Colonic mucosa (tissue), 4 donors: ENCODE measurements at regions not wholly inside any gene's neighbourhood (a gene's known extent, or its start where the extent isn't known, plus 50 kb on each side); places are given as distances from the start of the nearest gene placed in this dataset.

ENCODE experiments used
- DNase-seq: peaks from one replicate; pipeline ENCODE4 v3.0.0-alpha.2; 2020
- H3K27ac ChIP-seq: fragments of 200-600 bp; one replicate; pipeline ENCODE4 v1.8.0; 2021
- H3K27me3 ChIP-seq: fragments of 200-600 bp; one replicate; pipeline ENCODE4 v1.8.0; 2021
- H3K36me3 ChIP-seq: fragments of 200-600 bp; one replicate; pipeline ENCODE4 v1.8.0; 2021
- H3K4me1 ChIP-seq: fragments of 200-600 bp; one replicate; pipeline ENCODE4 v1.8.0; 2021; ENCODE audit warnings: mild to moderate bottlenecking
- H3K4me3 ChIP-seq: fragments of 200-600 bp; one replicate; pipeline ENCODE4 v1.8.0; 2021
- H3K9ac ChIP-seq, 2 donors: one replicate each; pipeline ENCODE4 v1.7.0; 2013; ENCODE audit warnings: control low read depth in 2 of 2, low read depth in 2 of 2, low read length in 2 of 2
- H3K9me3 ChIP-seq: fragments of 200-600 bp; one replicate; pipeline ENCODE4 v1.8.0; 2021
- CTCF ChIP-seq: fragments of 200-600 bp; IDR thresholded peaks from one replicate; pipeline ENCODE4 v1.8.0; 2022; ENCODE audit warnings: antibody characterized with exemption, mild to moderate bottlenecking
- intact Hi-C: fragments of 100-400 bp; cut with DNase I; formaldehyde crosslinking; loops from one replicate; pipeline ENCODE4 v1.14.1; 2022
- donor health status: healthy.
- donor health status: DM: no; HTN: no; CAD: no.
- donor health status: DM: no; HTN: no; CAD: no.

- no peak for TF ChIP-seq CTCF
- Histone ChIP-seq H3K9ac (no peak overlapping the region), H3K27ac (no peak overlapping the region), H3K4me3 (no peak overlapping the region), H3K9me3 (no peaks in the 10 kb centered on the region), H3K36me3 (no peaks in the 10 kb centered on the region), H3K4me1 (no peaks in the 10 kb centered on the region), H3K27me3 (no peaks in the 10 kb centered on the region)
- intact Hi-C loops = no loop called here
- no peak for DNase-seq
These were observed 98.6 kb upstream of the RPL38 start for GRCh38 chr17:74104921-74105320.

GRCh38 chr17:74107107-74107506 lies 96.4 kb upstream of the RPL38 start:
- no peaks in the 10 kb centered on the region for H3K36me3 ChIP-seq
- no peaks in the 10 kb centered on the region for H3K9me3 ChIP-seq
- H3K27me3 ChIP-seq = no peaks in the 10 kb centered on the region
- no peak overlapping the region for H3K9ac ChIP-seq
- no peak overlapping the region for H3K27ac ChIP-seq
- no peak overlapping the region for H3K4me3 ChIP-seq
- intact Hi-C loops = no loop called here
- no peak for DNase-seq
- TF ChIP-seq CTCF = no peak
- H3K4me1 ChIP-seq = no peaks in the 10 kb centered on the region

- no peaks in the 10 kb centered on the region for H3K27me3 ChIP-seq
- intact Hi-C loops = no loop called here
- no peak overlapping the region for H3K27ac ChIP-seq
- DNase-seq = no peak
- TF ChIP-seq CTCF = no peak
- no peaks in the 10 kb centered on the region for H3K4me1 ChIP-seq
- H3K9ac ChIP-seq = no peak overlapping the region
- no peaks in the 10 kb centered on the region for H3K9me3 ChIP-seq
- H3K36me3 ChIP-seq = no peaks in the 10 kb centered on the region
- H3K4me3 ChIP-seq = no peak overlapping the region
These were observed 95.3 kb upstream of the RPL38 start for GRCh38 chr17:74108126-74108705.

- Histone ChIP-seq H3K27me3 (no peaks in the 10 kb centered on the region), H3K9ac (no peak overlapping the region), H3K4me1 (no peaks in the 10 kb centered on the region), H3K27ac (no peak overlapping the region), H3K4me3 (no peak overlapping the region), H3K9me3 (no peaks in the 10 kb centered on the region), H3K36me3 (no peaks in the 10 kb centered on the region)
- intact Hi-C loops = no loop called here
- no peak for DNase-seq
- TF ChIP-seq CTCF = no peak
These were observed 93.0 kb upstream of the RPL38 start for GRCh38 chr17:74110467-74110866.

GRCh38 chr17:74113326-74113725 lies 90.2 kb upstream of the RPL38 start:
- Histone ChIP-seq H3K9me3 (no peaks in the 10 kb centered on the region), H3K27me3 (no peaks in the 10 kb centered on the region), H3K27ac (no peak overlapping the region), H3K36me3 (no peaks in the 10 kb centered on the region), H3K9ac (no peak overlapping the region), H3K4me1 (no peaks in the 10 kb centered on the region), H3K4me3 (no peak overlapping the region)
- TF ChIP-seq CTCF = no peak
- intact Hi-C loops = no loop called here
- DNase-seq = no peak

GRCh38 chr17:74113952-74114351 lies 89.5 kb upstream of the RPL38 start:
- intact Hi-C loops = no loop called here
- DNase-seq = no peak
- Histone ChIP-seq H3K27ac (no peak overlapping the region), H3K4me1 (no peaks in the 10 kb centered on the region), H3K9me3 (no peaks in the 10 kb centered on the region), H3K4me3 (no peak overlapping the region), H3K27me3 (no peaks in the 10 kb centered on the region), H3K36me3 (no peaks in the 10 kb centered on the region), H3K9ac (no peak overlapping the region)
- no peak for TF ChIP-seq CTCF
